H1 (cell line): ENCODE measurements at regions not wholly inside any gene's neighbourhood (a gene's known extent, or its start where the extent isn't known, plus 50 kb on each side); places are given as distances from the start of the nearest gene placed in this dataset.

Experiments used
- FOSL1 ChIP-seq: IDR thresholded peaks from 2 replicates; pipeline ENCODE4 v1.6.1; 2011; ENCODE audit warnings: mild to moderate bottlenecking, low read depth, low read length, moderate library complexity; ENCODE audit not compliant: insufficient read depth
- GABPA ChIP-seq: IDR thresholded peaks from 2 replicates; pipeline ENCODE4 v1.6.1; 2011; ENCODE audit warnings: mild to moderate bottlenecking, low read length, moderate library complexity, borderline replicate concordance; ENCODE audit not compliant: insufficient read depth
- HDAC6 ChIP-seq: IDR thresholded peaks from one replicate; pipeline ENCODE4 v1.7.1; 2012; ENCODE audit warnings: low read depth, mild to moderate bottlenecking, inconsistent platforms, low read length, moderate library complexity
- SUZ12 ChIP-seq: fragments of 200-600 bp; sonication (generic); IDR thresholded peaks from 2 replicates; pipeline ENCODE4 v1.6.1; 2012; ENCODE audit warnings: mild to moderate bottlenecking, inconsistent platforms, low read length, moderate library complexity, mixed read lengths
- TF ChIP-seq, protein P1 (sequence below), 3 experiments: IDR thresholded peaks; 1 replicate in 2 of 3; 2 replicates in 1 of 3; pipeline versions ENCODE4 v1.5.1 to v1.6.1; 2011; ENCODE audit warnings: low read length in 3 of 3, mild to moderate bottlenecking in 3 of 3, inconsistent platforms in 2 of 3, low read depth in 1 of 3, moderate library complexity in 1 of 3; ENCODE audit not compliant: insufficient read depth in 1 of 3; ENCODE audit errors: control extremely low read depth in 1 of 3

DNA sequence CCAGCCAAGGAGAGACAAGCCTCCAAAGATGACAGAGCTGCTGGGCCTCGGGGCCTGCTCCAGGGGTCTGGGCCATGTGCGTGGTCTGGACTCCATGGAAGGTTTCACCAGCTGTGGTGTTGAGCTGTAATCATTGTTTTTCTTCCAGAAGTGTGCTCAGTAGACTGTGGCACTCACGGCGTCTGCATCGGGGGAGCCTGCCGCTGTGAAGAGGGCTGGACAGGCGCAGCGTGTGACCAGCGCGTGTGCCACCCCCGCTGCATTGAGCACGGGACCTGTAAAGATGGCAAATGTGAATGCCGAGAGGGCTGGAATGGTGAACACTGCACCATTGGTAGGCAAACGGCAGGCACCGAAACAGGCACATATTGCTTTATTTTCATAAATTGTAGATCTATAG lies 164.8 kb upstream of the WWC1 start:
- TF ChIP-seq GABPA (no peak), SUZ12 (no peak), HDAC6 (no peak), FOSL1 (no peak)
- TF ChIP-seq, protein P1, sequence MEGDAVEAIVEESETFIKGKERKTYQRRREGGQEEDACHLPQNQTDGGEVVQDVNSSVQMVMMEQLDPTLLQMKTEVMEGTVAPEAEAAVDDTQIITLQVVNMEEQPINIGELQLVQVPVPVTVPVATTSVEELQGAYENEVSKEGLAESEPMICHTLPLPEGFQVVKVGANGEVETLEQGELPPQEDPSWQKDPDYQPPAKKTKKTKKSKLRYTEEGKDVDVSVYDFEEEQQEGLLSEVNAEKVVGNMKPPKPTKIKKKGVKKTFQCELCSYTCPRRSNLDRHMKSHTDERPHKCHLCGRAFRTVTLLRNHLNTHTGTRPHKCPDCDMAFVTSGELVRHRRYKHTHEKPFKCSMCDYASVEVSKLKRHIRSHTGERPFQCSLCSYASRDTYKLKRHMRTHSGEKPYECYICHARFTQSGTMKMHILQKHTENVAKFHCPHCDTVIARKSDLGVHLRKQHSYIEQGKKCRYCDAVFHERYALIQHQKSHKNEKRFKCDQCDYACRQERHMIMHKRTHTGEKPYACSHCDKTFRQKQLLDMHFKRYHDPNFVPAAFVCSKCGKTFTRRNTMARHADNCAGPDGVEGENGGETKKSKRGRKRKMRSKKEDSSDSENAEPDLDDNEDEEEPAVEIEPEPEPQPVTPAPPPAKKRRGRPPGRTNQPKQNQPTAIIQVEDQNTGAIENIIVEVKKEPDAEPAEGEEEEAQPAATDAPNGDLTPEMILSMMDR (IDR thresholded peaks at IDR 0.05; ENCODE audit: control extremely low read depth in 1 of 3, insufficient read depth in 1 of 3, low read depth in 1 of 3, low read length in 3 of 3) = no peak
